ENCODE measurements at regions not wholly inside any gene's neighbourhood (a gene's known extent, or its start where the extent isn't known, plus 50 kb on each side); places are given as distances from the start of the nearest gene placed in this dataset.

DNA sequence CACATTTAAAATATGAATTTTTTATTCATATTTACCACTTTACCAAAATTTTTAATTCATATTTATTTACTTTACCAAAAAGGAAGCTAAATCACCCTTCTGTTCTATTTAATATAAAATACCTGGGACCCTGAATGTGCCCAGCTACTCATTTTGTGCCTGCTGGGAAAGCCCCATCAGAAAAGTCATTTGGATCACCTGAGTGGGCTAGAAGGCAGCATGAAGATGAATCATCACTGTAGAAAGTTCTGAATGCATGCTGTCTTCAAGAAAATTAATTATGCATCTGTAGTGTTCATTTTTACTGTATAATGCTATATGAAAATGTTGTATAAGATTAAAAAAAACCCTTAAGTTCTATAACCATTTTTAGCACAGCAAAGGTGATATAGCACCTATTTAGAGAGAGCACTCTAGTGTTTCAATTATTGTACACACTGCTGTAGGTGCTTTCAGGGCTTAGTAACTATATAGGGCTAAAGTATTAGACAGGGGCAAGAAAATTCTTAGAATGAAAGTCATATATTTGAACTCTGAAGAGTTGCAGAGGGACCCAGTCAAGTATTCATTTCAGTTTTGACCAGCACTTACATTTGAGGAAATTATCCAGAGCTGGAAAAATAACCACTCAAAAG lies 175.1 kb downstream of the NFKBIZ start:
- Histone ChIP-seq H3K4me3 (ENCODE audit: low read depth in 1 of 2, low read length in 2 of 2) (no peak overlapping the region), H3K36me3 (ENCODE audit: insufficient read depth, low read length) (no peaks in the 10 kb centered on the region), H3K27ac (ENCODE audit: low read depth, low read length) (no peak overlapping the region), H3K27me3 (ENCODE audit: control insufficient read depth in 1 of 2, insufficient read depth in 2 of 2, low read length in 2 of 2) (no peaks in the 10 kb centered on the region), H3K4me1 (ENCODE audit: insufficient read depth, low read length) (no peaks in the 10 kb centered on the region), H3K9me3 (ENCODE audit: low read length) (no peaks in the 10 kb centered on the region), H3K9ac (ENCODE audit: low read length) (no peak overlapping the region)

DNA sequence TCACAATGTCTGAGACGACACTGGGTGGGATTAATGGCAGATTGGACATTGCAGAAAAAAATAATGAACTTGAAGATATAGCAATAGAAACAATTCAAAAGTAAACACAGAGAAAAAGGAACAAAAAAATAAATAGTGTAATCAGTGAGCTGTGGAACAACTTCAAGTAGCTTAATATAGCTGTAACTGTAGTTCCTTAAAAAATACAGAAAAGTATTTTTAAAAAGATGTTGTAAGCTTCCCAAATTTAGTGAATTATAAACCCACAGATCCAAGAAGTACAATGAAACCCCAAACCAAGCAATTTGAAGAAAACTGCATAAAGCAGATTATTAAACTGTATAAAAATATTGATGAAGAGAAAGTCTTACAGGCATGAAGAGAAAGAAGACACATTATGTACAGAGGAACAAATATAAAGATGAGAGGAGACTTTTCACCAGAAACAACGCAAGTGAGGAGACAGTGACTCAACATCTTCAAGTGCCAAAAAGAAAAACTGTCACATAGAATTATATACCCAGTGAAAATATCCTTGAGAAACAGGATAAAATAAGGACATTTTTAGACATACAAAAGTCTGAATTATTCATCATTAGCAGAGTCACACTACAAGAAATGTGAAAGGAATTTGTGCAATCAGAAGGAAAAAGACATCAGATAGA lies 176.4 kb downstream of the NFKBIZ start:
- Histone ChIP-seq H3K27ac (ENCODE audit: low read depth, low read length) (no peak overlapping the region), H3K4me3 (ENCODE audit: low read depth in 1 of 2, low read length in 2 of 2) (no peak overlapping the region), H3K9me3 (ENCODE audit: low read length) (no peaks in the 10 kb centered on the region)

DNA sequence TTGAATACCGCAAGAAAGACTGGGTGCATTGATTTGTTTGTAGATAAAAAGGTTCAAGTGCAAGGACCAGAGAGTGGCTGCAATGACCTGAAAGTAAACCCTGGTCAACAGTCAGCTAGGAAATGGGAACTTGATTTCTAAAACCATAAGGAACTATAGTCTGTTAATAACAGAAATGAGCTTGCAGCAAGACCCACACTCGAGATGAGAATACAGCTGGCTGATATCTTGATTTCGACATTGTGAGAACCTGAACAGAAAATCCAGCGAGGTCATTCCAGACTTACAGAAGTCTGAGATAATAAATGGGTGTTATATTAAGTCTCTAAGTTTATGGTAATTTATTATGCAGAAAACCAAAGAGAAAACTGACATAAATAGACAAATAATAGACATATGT lies 177.3 kb downstream of the NFKBIZ start:
- Histone ChIP-seq H3K9me3 (ENCODE audit: low read length) (no peaks in the 10 kb centered on the region), H3K4me1 (ENCODE audit: insufficient read depth, low read length) (no peaks in the 10 kb centered on the region), H3K27ac (ENCODE audit: low read depth, low read length) (no peak overlapping the region), H3K36me3 (ENCODE audit: insufficient read depth, low read length) (no peaks in the 10 kb centered on the region), H3K4me3 (ENCODE audit: low read depth in 1 of 2, low read length in 2 of 2) (no peak overlapping the region), H3K27me3 (ENCODE audit: control insufficient read depth in 1 of 2, insufficient read depth in 2 of 2, low read length in 2 of 2) (no peaks in the 10 kb centered on the region), H3K9ac (ENCODE audit: low read length) (no peak overlapping the region)

More for the DNA sequence above, 176.4 kb downstream of the NFKBIZ start:
- no peaks in the 10 kb centered on the region for H3K27me3 ChIP-seq (ENCODE audit: control insufficient read depth in 1 of 2, insufficient read depth in 2 of 2, low read length in 2 of 2)
- no peaks in the 10 kb centered on the region for H3K4me1 ChIP-seq (ENCODE audit: insufficient read depth, low read length)
- H3K9ac ChIP-seq (ENCODE audit: low read length): no peak overlapping the region
- no peaks in the 10 kb centered on the region for H3K36me3 ChIP-seq (ENCODE audit: insufficient read depth, low read length)

DNA sequence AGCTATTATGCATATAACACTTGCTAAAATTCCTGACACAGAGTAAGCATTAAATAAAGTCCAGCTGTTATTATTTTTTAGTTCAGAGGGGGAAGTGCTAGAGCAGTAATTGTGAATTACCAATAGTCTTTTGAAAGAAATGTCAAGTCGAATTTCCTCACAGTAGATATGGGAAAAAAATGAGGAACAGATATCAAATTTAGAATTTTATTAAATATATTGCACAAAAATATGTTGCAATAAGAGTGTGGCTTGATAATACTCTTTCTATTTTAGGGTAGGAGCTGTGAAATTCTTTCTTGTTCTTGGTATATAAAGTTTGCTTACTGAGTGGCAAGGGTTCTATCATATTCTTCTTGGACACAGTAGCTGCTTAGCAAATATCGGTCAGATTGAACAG lies 181.3 kb downstream of the NFKBIZ start:
- H3K9ac ChIP-seq (ENCODE audit: low read length): no peak overlapping the region
- H3K9me3 ChIP-seq (ENCODE audit: low read length): no peaks in the 10 kb centered on the region
- H3K27me3 ChIP-seq (ENCODE audit: control insufficient read depth in 1 of 2, insufficient read depth in 2 of 2, low read length in 2 of 2): no peaks in the 10 kb centered on the region
- H3K4me1 ChIP-seq (ENCODE audit: insufficient read depth, low read length): no peaks in the 10 kb centered on the region
- no peak overlapping the region for H3K27ac ChIP-seq (ENCODE audit: low read depth, low read length)
- H3K36me3 ChIP-seq (ENCODE audit: insufficient read depth, low read length): no peaks in the 10 kb centered on the region
- H3K4me3 ChIP-seq (ENCODE audit: low read depth in 1 of 2, low read length in 2 of 2): no peak overlapping the region

DNA sequence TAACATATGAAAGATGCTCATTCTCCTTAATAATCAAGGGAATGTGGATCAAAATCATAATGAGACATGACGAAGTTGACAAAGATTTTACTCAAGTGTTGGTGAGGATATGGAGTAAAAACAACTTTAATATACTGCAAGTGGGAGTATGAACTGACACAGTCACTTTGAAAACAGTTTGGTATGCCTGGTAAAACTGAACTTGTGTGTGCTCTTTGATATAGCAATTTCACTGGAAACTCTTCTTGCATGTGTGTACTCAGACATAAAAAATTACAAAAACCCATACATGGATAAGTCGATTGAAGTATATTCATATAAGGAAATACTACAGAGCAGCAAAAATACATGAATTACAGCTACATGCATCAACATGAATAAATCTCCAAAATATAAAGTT lies 182.5 kb downstream of the NFKBIZ start:
- H3K9me3 ChIP-seq (ENCODE audit: low read length): no peaks in the 10 kb centered on the region
- H3K4me1 ChIP-seq (ENCODE audit: insufficient read depth, low read length): no peaks in the 10 kb centered on the region
- H3K27ac ChIP-seq (ENCODE audit: low read depth, low read length): no peak overlapping the region
- no peak overlapping the region for H3K9ac ChIP-seq (ENCODE audit: low read length)
- no peaks in the 10 kb centered on the region for H3K27me3 ChIP-seq (ENCODE audit: control insufficient read depth in 1 of 2, insufficient read depth in 2 of 2, low read length in 2 of 2)
- H3K4me3 ChIP-seq (ENCODE audit: low read depth in 1 of 2, low read length in 2 of 2): no peak overlapping the region
- no peaks in the 10 kb centered on the region for H3K36me3 ChIP-seq (ENCODE audit: insufficient read depth, low read length)

DNA sequence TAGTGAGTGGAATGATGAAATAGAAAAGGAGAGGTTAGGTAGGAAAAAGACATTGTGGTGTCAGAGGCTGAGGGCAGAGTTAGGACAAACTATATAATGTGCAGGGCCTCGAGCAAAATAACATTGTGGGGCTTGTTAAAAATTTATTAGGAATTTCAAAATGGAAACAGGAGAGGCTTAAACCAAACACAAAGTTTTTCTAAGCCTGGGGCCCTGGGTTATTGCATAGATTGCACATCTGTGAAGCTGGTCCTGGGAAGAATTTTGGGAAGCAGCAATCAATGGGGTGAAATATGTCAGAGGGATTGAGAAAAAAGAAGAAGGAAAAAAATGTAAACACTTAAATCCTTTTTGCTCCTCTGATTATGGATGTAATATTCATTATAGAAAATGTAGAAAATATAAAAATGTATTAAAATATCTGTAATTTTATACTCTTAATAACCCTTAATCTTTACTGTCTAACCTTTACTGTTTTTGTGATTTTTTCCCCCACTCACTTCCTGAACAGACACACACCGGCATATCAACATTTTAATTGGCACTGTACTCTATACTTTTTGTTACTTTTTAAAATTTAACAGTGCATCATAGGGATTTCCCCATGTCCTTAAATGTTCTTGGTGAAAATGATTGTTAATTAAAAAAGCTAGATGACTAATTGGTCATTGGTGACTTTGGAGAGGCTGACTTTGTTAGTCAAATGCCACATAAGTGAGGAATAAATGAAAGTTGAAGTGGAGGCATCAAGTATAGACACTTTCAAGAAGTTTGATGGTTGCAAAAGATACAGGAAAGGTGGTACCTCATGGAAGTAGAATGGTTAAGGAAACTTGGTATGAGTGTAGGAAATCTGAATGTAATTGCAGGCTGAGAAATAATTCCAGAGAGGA lies 183.4 kb downstream of the NFKBIZ start:
- Histone ChIP-seq H3K27ac (ENCODE audit: low read depth, low read length) (no peak overlapping the region), H3K27me3 (ENCODE audit: control insufficient read depth in 1 of 2, insufficient read depth in 2 of 2, low read length in 2 of 2) (no peaks in the 10 kb centered on the region), H3K9ac (ENCODE audit: low read length) (no peak overlapping the region), H3K9me3 (ENCODE audit: low read length) (no peaks in the 10 kb centered on the region), H3K36me3 (ENCODE audit: insufficient read depth, low read length) (no peaks in the 10 kb centered on the region), H3K4me3 (ENCODE audit: low read depth in 1 of 2, low read length in 2 of 2) (no peak overlapping the region), H3K4me1 (ENCODE audit: insufficient read depth, low read length) (no peaks in the 10 kb centered on the region)

DNA sequence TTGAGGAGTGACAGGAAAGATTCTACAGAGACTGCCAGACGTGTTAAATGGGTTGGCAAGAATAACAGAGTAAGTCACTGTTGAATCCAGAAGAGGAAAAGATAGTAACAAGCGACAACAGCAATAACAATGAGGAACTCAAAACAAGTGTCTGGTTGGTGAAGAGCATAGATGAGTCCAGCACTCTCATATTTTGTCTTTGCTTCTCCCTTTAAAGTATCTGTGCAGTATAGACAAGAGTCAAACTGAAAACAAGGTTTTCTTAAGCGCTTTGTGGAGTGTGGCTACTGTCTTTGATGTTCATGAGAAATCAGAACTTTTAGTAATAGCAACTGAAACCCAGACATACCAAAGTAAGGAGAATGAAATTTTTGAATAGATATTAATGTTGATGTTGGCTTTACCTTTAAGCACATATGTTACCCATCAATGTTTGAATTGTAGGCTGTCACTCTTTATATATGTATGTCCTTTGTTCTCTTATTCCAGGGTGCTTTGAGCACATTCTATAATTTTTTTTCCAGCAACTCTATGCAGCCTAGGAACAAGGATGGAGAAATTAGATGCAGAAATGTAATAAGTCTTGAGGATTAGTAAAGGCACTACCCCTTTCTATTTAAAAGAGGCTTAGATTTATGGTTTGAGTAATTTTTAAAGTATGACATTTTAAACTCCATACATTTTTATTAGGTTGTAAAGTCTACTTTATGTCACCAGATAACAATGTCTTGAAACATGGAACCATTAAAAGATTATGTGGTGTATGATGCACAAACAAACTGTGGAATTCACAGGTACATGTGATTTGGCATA lies 185.5 kb downstream of the NFKBIZ start:
- no peak overlapping the region for H3K27ac ChIP-seq (ENCODE audit: low read depth, low read length)
- H3K27me3 ChIP-seq (ENCODE audit: control insufficient read depth in 1 of 2, insufficient read depth in 2 of 2, low read length in 2 of 2): no peaks in the 10 kb centered on the region
- H3K9me3 ChIP-seq (ENCODE audit: low read length): no peaks in the 10 kb centered on the region
- H3K4me3 ChIP-seq (ENCODE audit: low read depth in 1 of 2, low read length in 2 of 2): no peak overlapping the region
- no peaks in the 10 kb centered on the region for H3K36me3 ChIP-seq (ENCODE audit: insufficient read depth, low read length)
- H3K9ac ChIP-seq (ENCODE audit: low read length): no peak overlapping the region
- no peaks in the 10 kb centered on the region for H3K4me1 ChIP-seq (ENCODE audit: insufficient read depth, low read length)

DNA sequence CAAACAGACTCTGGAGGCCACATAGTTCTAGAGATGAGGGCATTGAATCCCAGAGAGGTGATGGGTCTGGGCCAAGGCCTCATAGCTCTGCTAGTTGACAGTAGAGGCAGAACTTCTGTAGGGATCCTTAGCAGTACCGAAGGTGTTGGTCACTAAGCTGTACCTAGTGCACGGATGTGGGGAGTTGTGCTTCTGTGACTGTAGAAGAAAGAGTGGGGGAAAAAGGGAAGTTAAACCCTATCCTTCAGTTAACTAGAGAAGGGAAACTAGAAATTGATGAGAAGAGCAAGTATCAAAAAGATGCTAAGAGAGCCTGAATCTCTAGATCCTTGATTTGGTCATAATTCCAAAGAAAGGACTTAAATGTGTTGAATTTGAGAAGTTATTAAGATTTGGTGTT lies 186.7 kb downstream of the NFKBIZ start:
- H3K9ac ChIP-seq (ENCODE audit: low read length): no peak overlapping the region
- H3K36me3 ChIP-seq (ENCODE audit: insufficient read depth, low read length): no peaks in the 10 kb centered on the region
- no peaks in the 10 kb centered on the region for H3K27me3 ChIP-seq (ENCODE audit: control insufficient read depth in 1 of 2, insufficient read depth in 2 of 2, low read length in 2 of 2)
- H3K4me1 ChIP-seq (ENCODE audit: insufficient read depth, low read length): no peaks in the 10 kb centered on the region
- H3K9me3 ChIP-seq (ENCODE audit: low read length): no peaks in the 10 kb centered on the region
- H3K4me3 ChIP-seq (ENCODE audit: low read depth in 1 of 2, low read length in 2 of 2): no peak overlapping the region
- H3K27ac ChIP-seq (ENCODE audit: low read depth, low read length): no peak overlapping the region

DNA sequence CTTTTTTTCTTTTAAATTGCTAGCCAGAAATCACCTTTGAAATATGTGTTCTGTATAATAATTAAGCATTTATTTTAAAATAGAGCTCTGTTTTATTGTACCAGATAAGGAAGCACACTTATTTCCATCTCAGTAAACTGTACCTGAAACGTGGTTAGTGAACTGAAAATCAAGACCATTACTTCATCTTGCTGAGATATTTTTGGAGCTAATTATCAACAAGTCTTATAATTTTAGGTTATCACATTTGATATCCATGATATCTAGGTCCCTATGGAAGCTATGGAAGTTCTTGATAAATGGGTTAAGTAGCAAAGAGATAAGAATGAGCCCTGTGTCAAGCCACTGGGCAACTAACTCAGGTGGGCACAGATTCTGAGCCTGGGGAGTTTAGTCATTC lies 187.2 kb downstream of the NFKBIZ start:
- no peak overlapping the region for H3K27ac ChIP-seq (ENCODE audit: low read depth, low read length)
- H3K4me3 ChIP-seq (ENCODE audit: low read depth in 1 of 2, low read length in 2 of 2): no peak overlapping the region
- no peaks in the 10 kb centered on the region for H3K9me3 ChIP-seq (ENCODE audit: low read length)
- H3K36me3 ChIP-seq (ENCODE audit: insufficient read depth, low read length): no peaks in the 10 kb centered on the region
- no peaks in the 10 kb centered on the region for H3K4me1 ChIP-seq (ENCODE audit: insufficient read depth, low read length)
- no peaks in the 10 kb centered on the region for H3K27me3 ChIP-seq (ENCODE audit: control insufficient read depth in 1 of 2, insufficient read depth in 2 of 2, low read length in 2 of 2)
- H3K9ac ChIP-seq (ENCODE audit: low read length): no peak overlapping the region

DNA sequence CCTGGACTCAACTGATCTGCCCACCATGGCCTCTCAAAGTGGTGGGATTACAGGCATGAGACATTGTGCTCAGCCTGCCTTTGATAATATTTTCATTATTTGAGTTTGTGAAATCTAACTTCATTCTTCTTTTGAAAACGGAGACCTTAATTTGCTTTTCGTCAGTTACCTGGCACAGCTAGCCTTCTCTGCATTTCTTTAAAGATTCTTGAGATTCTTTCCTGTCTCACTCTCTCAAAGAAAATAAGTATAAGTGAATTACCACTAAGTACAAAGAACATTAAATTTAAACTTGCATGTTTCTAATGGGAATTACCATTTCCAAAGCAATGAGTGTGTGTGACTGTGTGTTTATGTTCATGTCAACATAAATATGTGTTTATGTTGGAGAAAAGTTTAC lies 187.9 kb downstream of the NFKBIZ start:
- Histone ChIP-seq H3K36me3 (ENCODE audit: insufficient read depth, low read length) (no peaks in the 10 kb centered on the region), H3K4me3 (ENCODE audit: low read depth in 1 of 2, low read length in 2 of 2) (no peak overlapping the region), H3K27ac (ENCODE audit: low read depth, low read length) (no peak overlapping the region), H3K27me3 (ENCODE audit: control insufficient read depth in 1 of 2, insufficient read depth in 2 of 2, low read length in 2 of 2) (no peaks in the 10 kb centered on the region), H3K9me3 (ENCODE audit: low read length) (no peaks in the 10 kb centered on the region), H3K4me1 (ENCODE audit: insufficient read depth, low read length) (no peaks in the 10 kb centered on the region), H3K9ac (ENCODE audit: low read length) (no peak overlapping the region)

DNA sequence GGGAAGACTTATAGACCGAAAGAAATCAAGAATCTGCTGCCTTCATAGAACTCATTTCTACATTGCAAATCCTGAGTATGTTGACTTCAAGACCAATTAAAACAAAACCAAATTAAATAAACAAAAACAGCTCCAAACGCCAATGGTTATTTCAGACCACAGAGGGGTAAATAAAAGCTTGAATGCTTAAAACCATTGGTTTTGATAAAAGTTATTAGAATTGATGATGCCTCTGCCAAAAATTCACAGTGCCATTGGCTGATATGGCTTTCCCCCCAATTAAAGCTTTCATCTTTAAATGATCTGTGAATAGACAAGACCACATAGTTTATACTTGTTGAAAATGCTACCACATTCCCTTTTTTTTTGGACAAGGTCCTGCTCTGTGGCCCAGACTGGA lies 188.5 kb downstream of the NFKBIZ start:
- no peaks in the 10 kb centered on the region for H3K27me3 ChIP-seq (ENCODE audit: control insufficient read depth in 1 of 2, insufficient read depth in 2 of 2, low read length in 2 of 2)
- no peaks in the 10 kb centered on the region for H3K36me3 ChIP-seq (ENCODE audit: insufficient read depth, low read length)
- no peak overlapping the region for H3K4me3 ChIP-seq (ENCODE audit: low read depth in 1 of 2, low read length in 2 of 2)
- H3K9me3 ChIP-seq (ENCODE audit: low read length): no peaks in the 10 kb centered on the region
- no peak overlapping the region for H3K9ac ChIP-seq (ENCODE audit: low read length)
- H3K27ac ChIP-seq (ENCODE audit: low read depth, low read length): no peak overlapping the region
- no peaks in the 10 kb centered on the region for H3K4me1 ChIP-seq (ENCODE audit: insufficient read depth, low read length)
